Right atrium auricular region (tissue), 2 donors: ENCODE measurements at regions not wholly inside any gene's neighbourhood (a gene's known extent, or its start where the extent isn't known, plus 50 kb on each side); places are given as distances from the start of the nearest gene placed in this dataset.

Source experiments
- DNase-seq: peaks from one replicate; pipeline ENCODE4 v3.0.0-alpha.2; 2019; ENCODE audit warnings: low spot score
- H3K27ac ChIP-seq, 2 donors: fragments of 200-600 bp; sonication (generic); 1 replicate in 1 of 2; 2 replicates in 1 of 2; pipeline ENCODE4 v1.5.1; 2016 to 2019
- H3K27me3 ChIP-seq, 2 donors: fragments of 200-600 bp; sonication (generic); one replicate each; pipeline versions ENCODE4 v1.5.1 to v1.6.0; 2017 to 2019
- H3K36me3 ChIP-seq: fragments of 200-600 bp; sonication (generic); one replicate; pipeline ENCODE4 v1.5.1; 2016
- H3K4me1 ChIP-seq, 2 donors: fragments of 200-600 bp; sonication (generic); one replicate each; pipeline versions ENCODE4 v1.5.1 to v1.6.0; 2017 to 2019
- H3K4me3 ChIP-seq, 2 donors: fragments of 200-600 bp; sonication (generic); 1 replicate in 1 of 2; 2 replicates in 1 of 2; pipeline ENCODE4 v1.5.1; 2017 to 2019; ENCODE audit warnings: mild to moderate bottlenecking in 1 of 2, moderate library complexity in 1 of 2
- H3K9me3 ChIP-seq, 2 donors: fragments of 200-600 bp; sonication (generic); one replicate each; pipeline ENCODE4 v1.5.1; 2019
- TF ChIP-seq, protein P1 (sequence below), 2 donors: fragments of 200-600 bp; sonication (generic); IDR thresholded peaks; one replicate each; pipeline ENCODE4 v1.5.1; 2019; ENCODE audit warnings: antibody characterized with exemption in 2 of 2

DNA sequence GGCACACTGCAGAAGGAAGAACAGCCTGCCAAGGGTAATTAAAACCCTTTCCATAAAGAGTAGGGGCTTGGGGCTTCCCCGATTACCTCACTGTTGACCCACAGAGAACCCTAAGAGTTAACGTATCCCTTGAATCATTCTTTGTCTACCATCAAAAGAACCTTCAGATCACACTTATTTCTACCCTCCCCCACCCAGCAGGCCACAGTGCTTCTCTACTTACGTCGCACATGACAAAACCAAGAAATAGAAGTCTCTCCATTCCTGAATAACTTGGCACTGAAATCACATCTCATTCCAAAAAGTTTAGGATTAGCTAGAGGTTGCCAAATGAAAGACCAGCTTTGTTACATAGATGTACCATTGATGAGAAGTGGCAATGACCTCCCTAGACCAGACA is 268.7 kb upstream of the GAS1 start:
- H3K27me3 ChIP-seq = no peaks in the 10 kb centered on the region
- no peaks in the 10 kb centered on the region for H3K4me1 ChIP-seq
- TF ChIP-seq, protein P1, sequence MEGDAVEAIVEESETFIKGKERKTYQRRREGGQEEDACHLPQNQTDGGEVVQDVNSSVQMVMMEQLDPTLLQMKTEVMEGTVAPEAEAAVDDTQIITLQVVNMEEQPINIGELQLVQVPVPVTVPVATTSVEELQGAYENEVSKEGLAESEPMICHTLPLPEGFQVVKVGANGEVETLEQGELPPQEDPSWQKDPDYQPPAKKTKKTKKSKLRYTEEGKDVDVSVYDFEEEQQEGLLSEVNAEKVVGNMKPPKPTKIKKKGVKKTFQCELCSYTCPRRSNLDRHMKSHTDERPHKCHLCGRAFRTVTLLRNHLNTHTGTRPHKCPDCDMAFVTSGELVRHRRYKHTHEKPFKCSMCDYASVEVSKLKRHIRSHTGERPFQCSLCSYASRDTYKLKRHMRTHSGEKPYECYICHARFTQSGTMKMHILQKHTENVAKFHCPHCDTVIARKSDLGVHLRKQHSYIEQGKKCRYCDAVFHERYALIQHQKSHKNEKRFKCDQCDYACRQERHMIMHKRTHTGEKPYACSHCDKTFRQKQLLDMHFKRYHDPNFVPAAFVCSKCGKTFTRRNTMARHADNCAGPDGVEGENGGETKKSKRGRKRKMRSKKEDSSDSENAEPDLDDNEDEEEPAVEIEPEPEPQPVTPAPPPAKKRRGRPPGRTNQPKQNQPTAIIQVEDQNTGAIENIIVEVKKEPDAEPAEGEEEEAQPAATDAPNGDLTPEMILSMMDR (IDR thresholded peaks at IDR 0.05) = no peak
- no peak overlapping the region for H3K27ac ChIP-seq
- no peak for DNase-seq
- H3K36me3 ChIP-seq = no peaks in the 10 kb centered on the region
- no peaks in the 10 kb centered on the region for H3K9me3 ChIP-seq
- H3K4me3 ChIP-seq = no peak overlapping the region

DNA sequence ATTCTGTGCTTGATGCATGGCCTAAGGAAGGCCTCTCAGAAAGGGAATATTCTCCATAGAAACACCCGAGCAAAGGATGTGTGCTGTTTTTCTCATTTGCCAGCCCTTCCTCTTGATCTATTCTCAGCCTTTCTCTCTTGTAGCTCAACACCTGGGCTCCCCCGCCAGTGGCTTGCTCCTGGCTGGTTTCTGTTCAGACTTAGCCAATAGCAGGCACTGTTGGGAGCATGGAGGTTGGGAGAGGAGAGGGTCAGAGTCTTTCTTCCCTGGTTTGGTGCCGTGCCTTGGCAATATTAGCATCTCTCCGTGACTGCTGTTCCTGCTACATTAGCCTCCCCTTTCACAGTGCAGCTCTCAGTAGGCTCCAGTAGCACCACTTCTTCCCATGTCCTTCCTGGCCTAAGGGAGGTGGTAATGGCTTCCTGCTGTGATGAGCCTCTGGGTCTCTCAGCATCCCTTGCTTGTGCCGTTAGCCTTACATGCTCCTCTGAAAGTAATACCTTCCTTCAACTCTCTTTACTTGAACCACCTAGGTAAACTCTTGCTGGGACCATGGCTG is 269.7 kb upstream of the GAS1 start:
- DNase-seq = no peak
- TF ChIP-seq, protein P1 (IDR thresholded peaks at IDR 0.05) = no peak
- H3K36me3 ChIP-seq = no peaks in the 10 kb centered on the region
- no peaks in the 10 kb centered on the region for H3K9me3 ChIP-seq
- no peak overlapping the region for H3K27ac ChIP-seq
- H3K27me3 ChIP-seq = no peaks in the 10 kb centered on the region
- H3K4me3 ChIP-seq = no peak overlapping the region
- H3K4me1 ChIP-seq = no peaks in the 10 kb centered on the region

DNA sequence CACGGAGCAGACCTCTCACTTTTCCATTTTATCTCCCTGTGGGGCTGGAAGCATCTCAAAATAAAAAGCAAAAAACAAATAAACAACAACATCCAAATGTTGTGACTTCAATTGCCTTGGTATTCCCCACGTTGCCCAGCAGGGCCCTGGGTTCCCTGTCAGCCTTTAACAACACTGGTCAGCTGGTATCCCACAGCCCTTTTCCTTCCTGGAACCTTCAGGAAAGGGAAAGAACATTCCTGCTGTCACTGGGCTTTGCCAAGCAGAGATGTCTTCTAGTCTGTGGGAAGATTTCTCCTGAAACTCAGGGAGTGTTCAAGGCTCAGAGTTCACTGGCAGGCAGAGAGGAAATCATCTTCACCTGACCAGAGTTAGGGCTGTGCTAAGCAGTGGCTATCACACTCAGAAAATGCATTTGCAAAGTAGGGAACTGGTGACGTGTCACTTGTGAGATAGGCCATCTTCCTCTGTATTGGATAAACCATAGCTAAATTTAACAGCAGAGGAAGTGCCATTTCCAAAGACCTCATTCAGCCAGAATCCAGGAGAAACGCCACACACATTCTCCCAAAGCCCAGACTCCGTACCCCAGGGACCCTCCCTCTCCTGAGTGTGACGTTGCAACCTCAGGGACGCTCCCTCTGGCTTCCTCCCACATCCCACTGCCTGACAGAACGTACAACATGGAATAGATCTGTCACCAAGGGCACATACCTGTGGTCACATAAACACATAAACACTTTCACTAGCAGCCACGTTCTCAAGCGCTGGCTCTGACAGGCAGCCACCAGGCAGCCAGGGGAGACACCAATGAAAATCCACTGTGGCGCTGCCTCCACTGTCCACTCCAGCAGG is 274.0 kb upstream of the DAPK1 start:
- Histone ChIP-seq H3K27me3 (no peaks in the 10 kb centered on the region), H3K36me3 (no peaks in the 10 kb centered on the region), H3K4me3 (peak overlapping the region in 1 of 2 donors; percentile 7), H3K4me1 (peaks cover 0 to 5% of the 10 kb centered on the region in 2 donors), H3K27ac (no peak overlapping the region), H3K9me3 (no peaks in the 10 kb centered on the region)
- TF ChIP-seq, protein P1 (IDR thresholded peaks at IDR 0.05) = no peak
- no peak for DNase-seq

DNA sequence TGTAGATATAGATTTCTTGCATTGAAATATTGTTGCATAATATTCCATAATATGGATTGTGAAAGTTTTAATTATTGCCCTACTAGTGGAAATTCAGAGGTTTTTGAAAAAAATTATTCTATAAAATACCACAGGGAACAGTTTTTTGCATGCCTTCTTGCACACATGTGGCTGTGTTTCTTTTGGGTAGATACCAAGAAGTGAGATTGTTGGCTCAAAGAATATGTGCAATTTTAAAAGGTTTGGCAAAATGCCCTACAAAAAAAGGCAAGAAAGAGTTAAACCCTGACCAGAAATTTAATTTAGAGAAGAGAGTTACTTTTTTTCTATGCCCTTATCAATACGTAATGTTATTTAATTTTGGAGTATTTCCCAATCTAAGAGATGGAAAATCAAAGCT is 270.8 kb upstream of the DAPK1 start:
- no peaks in the 10 kb centered on the region for H3K36me3 ChIP-seq
- DNase-seq = no peak
- no peak overlapping the region for H3K4me3 ChIP-seq
- no peaks in the 10 kb centered on the region for H3K9me3 ChIP-seq
- no peak overlapping the region for H3K27ac ChIP-seq
- TF ChIP-seq, protein P1 (IDR thresholded peaks at IDR 0.05) = no peak
- peaks cover 0 to 5% of the 10 kb centered on the region in 2 donors for H3K4me1 ChIP-seq
- H3K27me3 ChIP-seq = no peaks in the 10 kb centered on the region

DNA sequence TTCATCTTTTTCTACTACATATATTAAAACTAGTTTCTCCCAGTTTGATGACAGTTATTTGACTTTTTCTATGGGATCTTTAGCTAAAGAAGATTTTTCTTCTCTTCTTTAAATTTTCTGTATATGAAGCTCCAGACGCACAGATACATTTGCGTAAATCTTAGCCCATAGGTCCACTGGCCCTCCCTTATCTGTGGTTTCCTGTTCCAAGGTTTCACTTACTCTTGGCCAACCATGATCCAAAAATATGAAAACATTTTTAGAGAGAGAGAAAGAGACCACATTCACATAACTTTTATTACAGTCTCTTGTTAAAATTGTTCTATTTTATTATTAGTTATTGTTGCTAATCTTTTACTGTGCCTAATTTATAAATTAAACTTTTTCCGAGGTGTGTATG is 270.2 kb upstream of the DAPK1 start:
- H3K27me3 ChIP-seq = no peaks in the 10 kb centered on the region
- no peak overlapping the region for H3K4me3 ChIP-seq
- no peaks in the 10 kb centered on the region for H3K36me3 ChIP-seq
- no peak for DNase-seq
- H3K9me3 ChIP-seq = no peaks in the 10 kb centered on the region
- TF ChIP-seq, protein P1 (IDR thresholded peaks at IDR 0.05) = no peak
- H3K27ac ChIP-seq = no peak overlapping the region
- H3K4me1 ChIP-seq = peaks cover 0 to 5% of the 10 kb centered on the region in 2 donors
